Psoas muscle (tissue), 7 donors: ENCODE measurements at regions not wholly inside any gene's neighbourhood (a gene's known extent, or its start where the extent isn't known, plus 50 kb on each side); places are given as distances from the start of the nearest gene placed in this dataset.

Experiments
- ATAC-seq, 4 donors: fragments of 200-7000 bp; cut with Tn5 transposase; one replicate each; pipeline ENCODE4 v1.9.1; 2020; ENCODE audit warnings: moderate library complexity in 3 of 4, mild to moderate bottlenecking in 2 of 4
- DNase-seq, 2 donors: peaks; one replicate each; pipeline ENCODE4 v3.0.0-alpha.2; 2020
- H3K27ac ChIP-seq: fragments of 200-600 bp; one replicate; pipeline ENCODE4 v1.8.0; 2022
- H3K27me3 ChIP-seq, 3 donors: fragments of 200-600 bp in 1 of 3; one replicate each; pipeline versions ENCODE4 v1.6.1 to v1.8.0; 2013 to 2022; ENCODE audit warnings: low read length in 2 of 3, mild to moderate bottlenecking in 2 of 3, moderate library complexity in 1 of 3; ENCODE audit not compliant: insufficient read depth in 3 of 3
- H3K36me3 ChIP-seq, 2 donors: fragments of 200-600 bp in 1 of 2; one replicate each; pipeline versions ENCODE4 v1.6.1 to v1.8.0; 2013 to 2022; ENCODE audit warnings: low read depth in 1 of 2, mild to moderate bottlenecking in 1 of 2, moderate library complexity in 1 of 2; ENCODE audit not compliant: insufficient read depth in 1 of 2
- H3K4me1 ChIP-seq: fragments of 200-600 bp; one replicate; pipeline ENCODE4 v1.8.0; 2022
- H3K4me3 ChIP-seq: fragments of 200-600 bp; one replicate; pipeline ENCODE4 v1.8.0; 2022; ENCODE audit warnings: mild to moderate bottlenecking
- H3K9me3 ChIP-seq: fragments of 200-600 bp; one replicate; pipeline ENCODE4 v1.8.0; 2022
- WGBS, 3 donors: extraction: QIAGEN DNeasy Blood & Tissue Kit; methylation state at CpG; one replicate each; pipeline versions ENCODE4 v1.1.6 to v1.1.7; 2013; 5-methylcytosine and 5-hydroxymethylcytosine counted together
- intact Hi-C, 2 donors: fragments of 100-400 bp; cut with DNase I; formaldehyde crosslinking; loops; one replicate each; pipeline versions ENCODE4 v1.11.0 to v1.14.2; 2022
- TF ChIP-seq, protein P1 (sequence below): fragments of 200-600 bp; IDR thresholded peaks from one replicate; pipeline ENCODE4 v1.8.0; 2022; ENCODE audit warnings: antibody characterized with exemption
- donor health status: healthy with polysubstance abuse.
- donor health status: DM: no; HTN: no; CAD: no; lungs with moderate emphysema.
- donor health status: Bipolar disorder and iron deficiency.
- donor health status: healthy.
- donor health status: DM: yes; HTN: yes; CAD: no.
- donor health status: DM: no; HTN: no; CAD: no.
- donor health status: DM: yes; HTN: yes; CAD: no.

DNA sequence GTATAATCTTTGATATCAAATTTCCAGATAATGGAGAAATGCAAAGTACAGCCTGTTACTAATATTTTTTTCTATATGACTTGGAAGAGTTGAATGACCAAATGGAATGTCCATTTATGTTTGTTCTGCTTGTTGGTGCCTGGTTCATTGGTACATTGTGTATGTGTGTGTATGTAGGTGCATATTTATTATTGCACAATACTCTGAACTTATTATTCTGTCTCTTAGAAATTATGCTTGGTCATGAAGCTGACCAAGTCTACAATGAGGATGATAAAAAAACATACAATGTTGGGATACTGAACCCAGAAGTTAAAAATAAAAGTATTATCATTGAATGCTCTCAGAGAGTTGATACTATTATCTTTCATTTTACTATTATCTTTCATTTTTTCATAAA lies 706.3 kb downstream of the KCTD16 start:
- TF ChIP-seq, protein P1, sequence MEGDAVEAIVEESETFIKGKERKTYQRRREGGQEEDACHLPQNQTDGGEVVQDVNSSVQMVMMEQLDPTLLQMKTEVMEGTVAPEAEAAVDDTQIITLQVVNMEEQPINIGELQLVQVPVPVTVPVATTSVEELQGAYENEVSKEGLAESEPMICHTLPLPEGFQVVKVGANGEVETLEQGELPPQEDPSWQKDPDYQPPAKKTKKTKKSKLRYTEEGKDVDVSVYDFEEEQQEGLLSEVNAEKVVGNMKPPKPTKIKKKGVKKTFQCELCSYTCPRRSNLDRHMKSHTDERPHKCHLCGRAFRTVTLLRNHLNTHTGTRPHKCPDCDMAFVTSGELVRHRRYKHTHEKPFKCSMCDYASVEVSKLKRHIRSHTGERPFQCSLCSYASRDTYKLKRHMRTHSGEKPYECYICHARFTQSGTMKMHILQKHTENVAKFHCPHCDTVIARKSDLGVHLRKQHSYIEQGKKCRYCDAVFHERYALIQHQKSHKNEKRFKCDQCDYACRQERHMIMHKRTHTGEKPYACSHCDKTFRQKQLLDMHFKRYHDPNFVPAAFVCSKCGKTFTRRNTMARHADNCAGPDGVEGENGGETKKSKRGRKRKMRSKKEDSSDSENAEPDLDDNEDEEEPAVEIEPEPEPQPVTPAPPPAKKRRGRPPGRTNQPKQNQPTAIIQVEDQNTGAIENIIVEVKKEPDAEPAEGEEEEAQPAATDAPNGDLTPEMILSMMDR = no peak
- no peaks in the 10 kb centered on the region for H3K9me3 ChIP-seq
- no peaks in the 10 kb centered on the region for H3K36me3 ChIP-seq
- H3K27me3 ChIP-seq = no peaks in the 10 kb centered on the region
- H3K4me3 ChIP-seq = no peak overlapping the region
- ATAC-seq (no peak), DNase-seq (no peak)
- intact Hi-C loops = no loop called here
- H3K4me1 ChIP-seq = no peaks in the 10 kb centered on the region
- no peak overlapping the region for H3K27ac ChIP-seq

DNA sequence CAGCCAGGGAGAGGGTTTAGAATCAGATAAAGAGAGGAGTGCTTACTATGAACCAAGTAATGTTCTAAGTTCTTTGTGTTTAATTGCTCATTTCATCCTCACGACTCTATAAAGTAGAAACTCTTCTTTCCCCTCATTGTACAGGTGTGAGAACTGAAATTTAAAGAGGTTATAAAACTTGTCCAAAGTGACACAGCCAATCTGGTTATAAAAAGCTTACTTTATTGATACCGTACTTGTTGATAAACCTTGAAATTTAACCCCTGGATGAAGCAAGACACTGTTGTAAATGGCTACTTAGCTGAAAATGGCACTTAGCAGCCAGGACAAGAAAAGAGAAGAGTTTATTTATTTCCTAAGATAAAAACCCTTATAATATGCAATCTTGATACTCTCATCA lies 702.4 kb downstream of the KCTD16 start:
- no peaks in the 10 kb centered on the region for H3K9me3 ChIP-seq
- H3K27ac ChIP-seq = no peak overlapping the region
- ATAC-seq = no peak
- no peak overlapping the region for H3K4me3 ChIP-seq
- 63 to 65% (median 64%) methylated on average over 2 of the region's 2 CpGs for WGBS, 3 donors
- H3K27me3 ChIP-seq = no peaks in the 10 kb centered on the region
- no peak for DNase-seq
- intact Hi-C loops = no loop called here
- TF ChIP-seq, protein P1 = no peak
- H3K36me3 ChIP-seq = no peaks in the 10 kb centered on the region
- no peaks in the 10 kb centered on the region for H3K4me1 ChIP-seq

DNA sequence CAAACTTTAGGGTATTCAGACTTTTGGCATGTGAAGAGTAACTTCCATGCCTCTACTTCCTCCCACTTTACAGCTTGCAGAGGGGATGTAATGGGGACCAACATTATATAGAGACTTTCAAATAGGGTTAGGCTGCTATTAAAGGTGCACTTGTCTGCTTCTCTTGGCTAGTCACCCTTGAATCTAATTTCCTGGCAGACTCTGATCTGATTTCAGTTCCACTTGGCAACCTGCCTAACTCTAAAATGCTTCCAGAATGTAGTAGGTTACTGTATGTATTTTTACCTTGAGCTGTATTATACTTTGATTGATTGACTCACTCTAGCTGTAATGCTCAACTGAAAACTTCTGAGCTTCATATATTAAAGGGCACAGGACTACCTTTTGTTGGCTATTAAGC lies 693.4 kb downstream of the KCTD16 start:
- Histone ChIP-seq H3K4me3 (no peak overlapping the region), H3K27me3 (no peaks in the 10 kb centered on the region), H3K27ac (no peak overlapping the region), H3K4me1 (no peaks in the 10 kb centered on the region), H3K36me3 (no peaks in the 10 kb centered on the region), H3K9me3 (no peaks in the 10 kb centered on the region)
- ATAC-seq = no peak
- DNase-seq = no peak
- intact Hi-C loops = no loop called here
- TF ChIP-seq, protein P1 = no peak

DNA sequence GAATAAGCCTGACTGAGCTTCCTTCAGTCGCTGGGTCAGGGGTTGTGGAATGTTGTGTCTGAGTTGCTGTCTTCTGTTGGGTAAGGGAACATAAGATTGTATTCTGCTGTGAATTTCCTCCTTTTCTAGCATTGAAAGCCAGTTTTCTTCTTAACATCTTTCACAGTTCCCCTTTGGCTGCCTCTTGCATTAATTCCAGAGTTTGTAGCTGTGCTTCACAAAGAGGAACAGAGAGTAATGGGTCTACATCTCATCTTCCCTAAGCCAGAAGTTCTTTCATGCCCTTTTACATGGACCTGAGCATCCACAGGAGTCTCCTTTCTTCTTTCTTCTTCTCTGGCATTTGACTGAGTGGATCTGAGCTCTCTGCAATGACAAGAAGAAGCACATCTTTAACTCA lies 686.8 kb downstream of the KCTD16 start:
- TF ChIP-seq, protein P1 = no peak
- intact Hi-C loops = no loop called here
- Histone ChIP-seq H3K4me3 (no peak overlapping the region), H3K9me3 (no peaks in the 10 kb centered on the region), H3K4me1 (no peaks in the 10 kb centered on the region), H3K27me3 (no peaks in the 10 kb centered on the region), H3K36me3 (no peaks in the 10 kb centered on the region), H3K27ac (no peak overlapping the region)
- ATAC-seq = no peak
- WGBS, 3 donors = 51 to 65% (median 54%) methylated on average over 1 of the region's 1 CpG
- no peak for DNase-seq

DNA sequence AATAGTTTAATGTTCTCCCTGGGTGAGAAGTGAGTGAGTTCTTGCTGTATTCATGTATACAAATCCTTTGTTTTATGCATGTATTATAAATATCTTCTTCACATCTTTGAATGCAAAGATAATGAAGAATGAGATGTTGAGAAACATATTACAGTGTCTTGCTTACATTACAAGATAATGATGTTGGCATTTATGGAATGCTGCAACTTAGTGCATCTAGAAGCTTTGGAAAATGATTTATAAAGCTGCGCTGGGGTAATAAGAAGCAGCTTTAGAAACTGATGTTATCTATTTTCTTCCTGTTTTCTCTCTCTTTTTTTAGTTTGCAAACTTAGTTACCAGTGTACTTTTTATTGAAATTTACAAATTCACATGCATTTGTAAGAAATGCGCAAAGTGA lies 673.4 kb downstream of the KCTD16 start:
- H3K27ac ChIP-seq = no peak overlapping the region
- no peaks in the 10 kb centered on the region for H3K4me1 ChIP-seq
- H3K9me3 ChIP-seq = no peaks in the 10 kb centered on the region
- no peak overlapping the region for H3K4me3 ChIP-seq
- TF ChIP-seq, protein P1 = no peak
- no peaks in the 10 kb centered on the region for H3K27me3 ChIP-seq
- ATAC-seq = no peak
- WGBS, 3 donors = 95 to 100% (median 97%) methylated on average over 2 of the region's 2 CpGs
- no peak for DNase-seq
- intact Hi-C loops = no loop called here
- H3K36me3 ChIP-seq = no peaks in the 10 kb centered on the region
